ENCODE measurements at regions not wholly inside any gene's neighbourhood (a gene's known extent, or its start where the extent isn't known, plus 50 kb on each side); places are given as distances from the start of the nearest gene placed in this dataset.

DNA sequence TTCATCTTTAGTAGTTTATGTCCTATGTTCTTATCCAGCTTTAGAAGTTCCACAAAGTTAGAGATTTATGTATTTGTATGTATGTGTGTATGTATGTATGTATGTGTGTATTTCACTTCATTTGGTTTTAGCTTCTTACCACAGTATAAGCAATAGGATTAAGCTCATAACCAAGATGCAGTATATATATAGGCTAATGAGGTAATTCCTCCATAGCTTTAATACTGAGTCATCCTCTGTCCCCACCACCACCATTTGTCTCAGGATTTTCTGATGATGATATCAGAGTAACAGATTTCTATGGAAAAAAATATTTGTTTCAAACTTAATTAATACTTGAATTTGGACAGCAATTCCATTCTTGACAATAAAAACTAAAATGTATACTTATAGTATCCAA is 159.2 kb downstream of the SOX11 start:
- Histone ChIP-seq H3K4me3 (ENCODE audit: control insufficient read depth in 2 of 3, extremely low read depth in 1 of 3, insufficient read depth in 2 of 3, low read depth in 1 of 3, low read length in 3 of 3) (no peak overlapping the region), H3K27me3 (ENCODE audit: control insufficient read depth, extremely low read depth, insufficient read depth, low read length) (no peaks in the 10 kb centered on the region), H3K36me3 (ENCODE audit: control insufficient read depth in 2 of 2, extremely low read depth in 1 of 2, insufficient read depth in 2 of 2, low read length in 2 of 2) (no peaks in the 10 kb centered on the region), H4K20me1 (ENCODE audit: control insufficient read depth, extremely low read depth, insufficient read depth, low read length) (no peaks in the 10 kb centered on the region), H3K9me3 (ENCODE audit: control insufficient read depth, low read depth, low read length) (no peaks in the 10 kb centered on the region), H3K9ac (ENCODE audit: control insufficient read depth, extremely low read depth, insufficient read depth, low read length) (no peak overlapping the region), H3K4me2 (ENCODE audit: control insufficient read depth, extremely low read depth, insufficient read depth, low read depth, low read length) (no peak overlapping the region), H2AFZ (ENCODE audit: control insufficient read depth, low read length) (no peak overlapping the region), H3K9me1 (ENCODE audit: control insufficient read depth, extremely low read depth, insufficient read depth, low read length) (no peaks in the 10 kb centered on the region), H3K4me1 (ENCODE audit: control insufficient read depth, extremely low read depth, insufficient read depth, low read length) (no peaks in the 10 kb centered on the region), H3K79me2 (ENCODE audit: control insufficient read depth, insufficient read depth, low read length) (no peaks in the 10 kb centered on the region), H3K27ac (ENCODE audit: control insufficient read depth, insufficient read depth, low read length) (no peak overlapping the region)
- DNase-seq (ENCODE audit: low read depth, low spot score) (no peak), FAIRE-seq (no peak)
- no peak for TF ChIP-seq EZH2 (IDR thresholded peaks at IDR 0.05; ENCODE audit: low read length)
- dilution Hi-C loops (cut with MboI; ENCODE audit: extremely low pct_ligation_motif_present, low sequenced_read_pairs), result no loop called here

DNA sequence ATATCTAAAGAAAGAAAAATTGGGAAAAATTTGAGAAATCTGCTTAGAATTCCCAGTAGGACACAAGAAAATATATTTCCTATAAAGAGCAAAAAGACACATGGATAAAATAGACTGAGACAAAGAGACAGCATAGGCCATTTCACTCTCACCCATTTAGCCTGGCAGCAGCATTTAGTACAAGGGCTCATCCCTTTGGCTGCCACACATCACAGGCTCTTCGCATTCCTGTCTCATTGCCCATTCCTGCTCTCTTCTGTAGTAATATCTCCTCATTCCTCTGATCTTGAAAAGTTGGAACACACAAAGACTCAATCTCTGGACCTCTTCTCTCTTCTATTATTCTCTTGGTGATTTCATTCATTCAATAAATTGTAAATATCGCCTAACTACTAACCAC is 162.6 kb downstream of the SOX11 start:
- no peak overlapping the region for H3K4me2 ChIP-seq (ENCODE audit: control insufficient read depth, extremely low read depth, insufficient read depth, low read depth, low read length)
- H3K27me3 ChIP-seq (ENCODE audit: control insufficient read depth, extremely low read depth, insufficient read depth, low read length), result no peaks in the 10 kb centered on the region
- H3K9me1 ChIP-seq (ENCODE audit: control insufficient read depth, extremely low read depth, insufficient read depth, low read length), result no peaks in the 10 kb centered on the region
- no peak overlapping the region for H3K27ac ChIP-seq (ENCODE audit: control insufficient read depth, insufficient read depth, low read length)
- H4K20me1 ChIP-seq (ENCODE audit: control insufficient read depth, extremely low read depth, insufficient read depth, low read length), result no peaks in the 10 kb centered on the region
- no peak overlapping the region for H3K4me3 ChIP-seq (ENCODE audit: control insufficient read depth in 2 of 3, extremely low read depth in 1 of 3, insufficient read depth in 2 of 3, low read depth in 1 of 3, low read length in 3 of 3)
- no peak overlapping the region for H3K9ac ChIP-seq (ENCODE audit: control insufficient read depth, extremely low read depth, insufficient read depth, low read length)
- H3K79me2 ChIP-seq (ENCODE audit: control insufficient read depth, insufficient read depth, low read length), result no peaks in the 10 kb centered on the region
- no peak for DNase-seq (ENCODE audit: low read depth, low spot score)
- no peaks in the 10 kb centered on the region for H3K36me3 ChIP-seq (ENCODE audit: control insufficient read depth in 2 of 2, extremely low read depth in 1 of 2, insufficient read depth in 2 of 2, low read length in 2 of 2)
- FAIRE-seq, result no peak
- H2AFZ ChIP-seq (ENCODE audit: control insufficient read depth, low read length), result no peak overlapping the region
- H3K9me3 ChIP-seq (ENCODE audit: control insufficient read depth, low read depth, low read length), result no peaks in the 10 kb centered on the region
- no peaks in the 10 kb centered on the region for H3K4me1 ChIP-seq (ENCODE audit: control insufficient read depth, extremely low read depth, insufficient read depth, low read length)
- dilution Hi-C loops (cut with MboI; ENCODE audit: extremely low pct_ligation_motif_present, low sequenced_read_pairs), result no loop called here
- TF ChIP-seq, protein P1, sequence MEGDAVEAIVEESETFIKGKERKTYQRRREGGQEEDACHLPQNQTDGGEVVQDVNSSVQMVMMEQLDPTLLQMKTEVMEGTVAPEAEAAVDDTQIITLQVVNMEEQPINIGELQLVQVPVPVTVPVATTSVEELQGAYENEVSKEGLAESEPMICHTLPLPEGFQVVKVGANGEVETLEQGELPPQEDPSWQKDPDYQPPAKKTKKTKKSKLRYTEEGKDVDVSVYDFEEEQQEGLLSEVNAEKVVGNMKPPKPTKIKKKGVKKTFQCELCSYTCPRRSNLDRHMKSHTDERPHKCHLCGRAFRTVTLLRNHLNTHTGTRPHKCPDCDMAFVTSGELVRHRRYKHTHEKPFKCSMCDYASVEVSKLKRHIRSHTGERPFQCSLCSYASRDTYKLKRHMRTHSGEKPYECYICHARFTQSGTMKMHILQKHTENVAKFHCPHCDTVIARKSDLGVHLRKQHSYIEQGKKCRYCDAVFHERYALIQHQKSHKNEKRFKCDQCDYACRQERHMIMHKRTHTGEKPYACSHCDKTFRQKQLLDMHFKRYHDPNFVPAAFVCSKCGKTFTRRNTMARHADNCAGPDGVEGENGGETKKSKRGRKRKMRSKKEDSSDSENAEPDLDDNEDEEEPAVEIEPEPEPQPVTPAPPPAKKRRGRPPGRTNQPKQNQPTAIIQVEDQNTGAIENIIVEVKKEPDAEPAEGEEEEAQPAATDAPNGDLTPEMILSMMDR (optimal IDR thresholded peaks at IDR 0.05 in 1 of 3, IDR thresholded peaks at IDR 0.05 in 1 of 3, conservative IDR thresholded peaks at IDR 0.05 in 1 of 3; ENCODE audit: extremely low read depth in 1 of 3, insufficient read depth in 2 of 3, low read length in 3 of 3), result no peak
- TF ChIP-seq EZH2 (IDR thresholded peaks at IDR 0.05; ENCODE audit: low read length), result no peak

DNA sequence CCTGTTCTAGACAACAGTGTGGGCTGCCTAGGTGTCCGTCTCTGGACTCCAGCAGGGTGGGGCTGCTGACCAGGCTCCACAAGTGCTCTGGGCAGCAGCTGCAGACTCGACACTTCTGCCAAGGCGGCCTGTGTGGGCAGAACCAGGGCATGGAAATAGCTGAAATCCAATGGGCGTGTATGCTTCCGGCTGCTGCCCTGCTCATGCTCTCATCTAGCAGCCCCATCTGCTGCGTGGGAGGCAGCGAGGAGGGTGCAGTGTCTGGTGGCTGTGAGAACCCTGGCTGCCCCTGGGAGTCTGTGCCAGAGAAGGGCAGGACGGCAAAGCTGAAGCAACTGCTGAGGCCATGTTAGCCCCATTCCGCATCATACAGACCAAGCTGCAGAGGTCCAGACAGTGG is 174.9 kb downstream of the SOX11 start:
- H3K27me3 ChIP-seq (ENCODE audit: control insufficient read depth, extremely low read depth, insufficient read depth, low read length), result no peaks in the 10 kb centered on the region
- no peaks in the 10 kb centered on the region for H4K20me1 ChIP-seq (ENCODE audit: control insufficient read depth, extremely low read depth, insufficient read depth, low read length)
- H3K27ac ChIP-seq (ENCODE audit: control insufficient read depth, insufficient read depth, low read length), result no peak overlapping the region
- H3K36me3 ChIP-seq (ENCODE audit: control insufficient read depth in 2 of 2, extremely low read depth in 1 of 2, insufficient read depth in 2 of 2, low read length in 2 of 2), result no peaks in the 10 kb centered on the region
- no peak overlapping the region for H3K4me2 ChIP-seq (ENCODE audit: control insufficient read depth, extremely low read depth, insufficient read depth, low read depth, low read length)
- no peaks in the 10 kb centered on the region for H3K9me1 ChIP-seq (ENCODE audit: control insufficient read depth, extremely low read depth, insufficient read depth, low read length)
- TF ChIP-seq EZH2 (IDR thresholded peaks at IDR 0.05; ENCODE audit: low read length), result no peak
- no peak overlapping the region for H2AFZ ChIP-seq (ENCODE audit: control insufficient read depth, low read length)
- dilution Hi-C loops (cut with MboI; ENCODE audit: extremely low pct_ligation_motif_present, low sequenced_read_pairs), result no loop called here
- no peak overlapping the region for H3K9ac ChIP-seq (ENCODE audit: control insufficient read depth, extremely low read depth, insufficient read depth, low read length)
- peaks cover 5% of the 10 kb centered on the region for H3K9me3 ChIP-seq (ENCODE audit: control insufficient read depth, low read depth, low read length)
- FAIRE-seq, result no peak
- DNase-seq (ENCODE audit: low read depth, low spot score), result no peak
- no peak overlapping the region for H3K4me3 ChIP-seq (ENCODE audit: control insufficient read depth in 2 of 3, extremely low read depth in 1 of 3, insufficient read depth in 2 of 3, low read depth in 1 of 3, low read length in 3 of 3)
- no peaks in the 10 kb centered on the region for H3K79me2 ChIP-seq (ENCODE audit: control insufficient read depth, insufficient read depth, low read length)
- H3K4me1 ChIP-seq (ENCODE audit: control insufficient read depth, extremely low read depth, insufficient read depth, low read length), result no peaks in the 10 kb centered on the region
